Skin of body (tissue), 1 donor: ENCODE measurements at regions not wholly inside any gene's neighbourhood (a gene's known extent, or its start where the extent isn't known, plus 50 kb on each side); places are given as distances from the start of the nearest gene placed in this dataset.

Source experiments
- DNase-seq: peaks from one replicate; lab custom pipeline; 2025; lab: John Stamatoyannopoulos, UW

GRCh38 chr4:53777244-53777984 is 186.1 kb upstream of the LNX1 start:
- no peak for DNase-seq

GRCh38 chr4:53776141-53776540 is 184.9 kb upstream of the LNX1 start:
- no peak for DNase-seq

- no peak for DNase-seq
Observed at GRCh38 chr4:53775381-53775780, 184.1 kb upstream of the LNX1 start.

GRCh38 chr4:53771326-53771725 is 180.0 kb upstream of the LNX1 start:
- no peak for DNase-seq

- no peak for DNase-seq
Observed at GRCh38 chr4:53767482-53767881, 176.2 kb upstream of the LNX1 start.

- no peak for DNase-seq
Observed at GRCh38 chr4:53764761-53765490, 173.6 kb upstream of the LNX1 start.

GRCh38 chr4:53763813-53764597 is 172.7 kb upstream of the LNX1 start:
- no peak for DNase-seq

- no peak for DNase-seq
Observed at GRCh38 chr4:53755656-53756055, 164.4 kb upstream of the LNX1 start.

GRCh38 chr4:53752124-53752523 is 160.8 kb upstream of the LNX1 start:
- no peak for DNase-seq

- no peak for DNase-seq
Observed at GRCh38 chr4:53748328-53748772, 157.1 kb upstream of the LNX1 start.

GRCh38 chr4:53747401-53747800 is 156.1 kb upstream of the LNX1 start:
- no peak for DNase-seq

GRCh38 chr4:53744446-53745160 is 153.3 kb upstream of the LNX1 start:
- DNase-seq: no peak

- no peak for DNase-seq
Observed at GRCh38 chr4:53734584-53735353, 143.5 kb upstream of the LNX1 start.

- DNase-seq: no peak
Observed at GRCh38 chr4:53734182-53734581, 142.9 kb upstream of the LNX1 start.

- no peak for DNase-seq
Observed at GRCh38 chr4:53732661-53733060, 141.4 kb upstream of the LNX1 start.

- DNase-seq: no peak
Observed at GRCh38 chr4:53730031-53730805, 138.9 kb upstream of the LNX1 start.

GRCh38 chr4:53722110-53722509 is 130.8 kb upstream of the LNX1 start:
- DNase-seq: no peak

- no peak for DNase-seq
Observed at GRCh38 chr4:53721263-53721662, 130.0 kb upstream of the LNX1 start.

- DNase-seq: no peak
Observed at GRCh38 chr4:53720776-53721175, 129.5 kb upstream of the LNX1 start.

GRCh38 chr4:53717064-53717549 is 125.8 kb upstream of the LNX1 start:
- no peak for DNase-seq
